ENCODE measurements at regions not wholly inside any gene's neighbourhood (a gene's known extent, or its start where the extent isn't known, plus 50 kb on each side); places are given as distances from the start of the nearest gene placed in this dataset.

DNA sequence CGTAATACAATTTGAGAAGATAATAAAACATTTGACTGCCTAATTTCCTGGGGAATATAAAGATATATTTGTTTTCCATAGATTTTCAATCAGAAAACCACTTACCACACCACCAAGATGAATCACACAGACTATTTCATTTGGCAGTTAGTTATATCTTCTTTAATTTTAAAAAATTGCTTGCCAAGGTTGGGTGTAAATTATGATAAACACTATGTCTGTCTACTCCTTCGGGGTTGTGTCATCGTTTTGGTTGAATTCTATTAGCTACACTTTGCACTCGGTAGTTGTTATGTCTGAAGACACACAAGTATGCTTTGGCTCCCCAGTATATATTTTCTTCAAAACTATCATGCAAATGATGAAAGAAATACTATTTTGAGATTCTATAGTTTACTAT, 594.8 kb upstream of the SEMA3D start:
- Histone ChIP-seq H3K4me3 (ENCODE audit: low read depth, low read length) (no peak overlapping the region), H3K27me3 (ENCODE audit: insufficient read depth, low read depth, severe bottlenecking) (no peaks in the 10 kb centered on the region), H3K36me3 (no peaks in the 10 kb centered on the region), H3K27ac (no peak overlapping the region), H3K9me3 (ENCODE audit: severe bottlenecking) (no peaks in the 10 kb centered on the region)
- DNase-seq, result no peak
- TF ChIP-seq, protein P1, sequence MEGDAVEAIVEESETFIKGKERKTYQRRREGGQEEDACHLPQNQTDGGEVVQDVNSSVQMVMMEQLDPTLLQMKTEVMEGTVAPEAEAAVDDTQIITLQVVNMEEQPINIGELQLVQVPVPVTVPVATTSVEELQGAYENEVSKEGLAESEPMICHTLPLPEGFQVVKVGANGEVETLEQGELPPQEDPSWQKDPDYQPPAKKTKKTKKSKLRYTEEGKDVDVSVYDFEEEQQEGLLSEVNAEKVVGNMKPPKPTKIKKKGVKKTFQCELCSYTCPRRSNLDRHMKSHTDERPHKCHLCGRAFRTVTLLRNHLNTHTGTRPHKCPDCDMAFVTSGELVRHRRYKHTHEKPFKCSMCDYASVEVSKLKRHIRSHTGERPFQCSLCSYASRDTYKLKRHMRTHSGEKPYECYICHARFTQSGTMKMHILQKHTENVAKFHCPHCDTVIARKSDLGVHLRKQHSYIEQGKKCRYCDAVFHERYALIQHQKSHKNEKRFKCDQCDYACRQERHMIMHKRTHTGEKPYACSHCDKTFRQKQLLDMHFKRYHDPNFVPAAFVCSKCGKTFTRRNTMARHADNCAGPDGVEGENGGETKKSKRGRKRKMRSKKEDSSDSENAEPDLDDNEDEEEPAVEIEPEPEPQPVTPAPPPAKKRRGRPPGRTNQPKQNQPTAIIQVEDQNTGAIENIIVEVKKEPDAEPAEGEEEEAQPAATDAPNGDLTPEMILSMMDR (IDR thresholded peaks at IDR 0.05; ENCODE audit: low read depth, low read length), result no peak

DNA sequence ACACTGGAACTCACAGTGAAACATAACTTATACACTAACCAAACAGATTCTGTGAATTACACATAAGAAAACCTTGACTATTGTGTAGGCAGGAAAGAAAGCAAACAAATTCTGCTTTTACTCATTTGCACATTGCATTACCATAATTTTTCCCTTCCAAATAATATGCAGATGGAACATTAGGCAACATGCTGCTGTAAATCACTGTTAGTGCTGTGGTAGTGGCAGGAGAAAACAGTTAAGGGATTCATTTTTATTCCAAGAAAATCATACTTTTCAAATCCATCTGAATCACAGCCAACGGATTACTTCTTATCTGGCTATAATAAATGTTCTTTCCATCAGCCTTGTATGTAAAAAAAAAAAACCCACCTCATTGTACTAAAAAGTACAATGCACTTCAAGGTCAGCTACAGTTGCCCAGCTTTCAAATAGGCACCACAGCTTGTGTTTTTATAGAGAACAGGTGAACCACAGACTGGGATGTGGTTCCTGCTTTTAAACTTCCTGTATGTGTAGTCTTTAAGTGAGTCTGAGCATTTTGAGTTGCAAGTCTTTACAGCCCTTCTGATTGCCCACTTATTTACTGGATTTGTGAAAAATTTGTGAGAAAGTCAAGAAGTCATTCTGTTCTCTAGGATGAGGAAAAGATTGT, 590.0 kb upstream of the SEMA3D start:
- TF ChIP-seq, protein P1 (IDR thresholded peaks at IDR 0.05; ENCODE audit: low read depth, low read length), result no peak
- H3K27ac ChIP-seq, result no peak overlapping the region
- no peaks in the 10 kb centered on the region for H3K36me3 ChIP-seq
- H3K9me3 ChIP-seq (ENCODE audit: severe bottlenecking), result no peaks in the 10 kb centered on the region
- H3K4me3 ChIP-seq (ENCODE audit: low read depth, low read length), result no peak overlapping the region
- DNase-seq, result no peak
- H3K27me3 ChIP-seq (ENCODE audit: insufficient read depth, low read depth, severe bottlenecking), result no peaks in the 10 kb centered on the region

DNA sequence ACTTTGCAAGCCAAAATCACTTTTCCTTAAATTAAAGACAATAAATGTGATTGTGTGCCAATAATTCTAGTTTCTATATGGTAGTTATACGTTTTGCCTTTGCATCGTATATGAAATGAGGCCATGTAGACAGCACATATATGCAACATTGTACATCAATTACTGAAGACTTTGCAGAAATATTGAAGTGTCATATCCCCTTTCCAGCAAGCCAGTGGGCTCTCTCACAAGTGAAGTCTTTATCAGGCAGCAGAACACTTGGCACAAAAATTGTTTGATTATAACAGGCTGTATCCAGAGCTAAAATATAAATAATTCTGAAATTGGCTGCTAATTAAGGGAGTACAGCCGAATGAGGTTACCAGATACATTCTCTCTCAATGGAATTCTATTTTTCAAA, 588.6 kb upstream of the SEMA3D start:
- Histone ChIP-seq H3K36me3 (no peaks in the 10 kb centered on the region), H3K27me3 (ENCODE audit: insufficient read depth, low read depth, severe bottlenecking) (no peaks in the 10 kb centered on the region), H3K4me3 (ENCODE audit: low read depth, low read length) (no peak overlapping the region), H3K9me3 (ENCODE audit: severe bottlenecking) (no peaks in the 10 kb centered on the region), H3K27ac (no peak overlapping the region)
- TF ChIP-seq, protein P1 (IDR thresholded peaks at IDR 0.05; ENCODE audit: low read depth, low read length), result no peak
- no peak for DNase-seq

DNA sequence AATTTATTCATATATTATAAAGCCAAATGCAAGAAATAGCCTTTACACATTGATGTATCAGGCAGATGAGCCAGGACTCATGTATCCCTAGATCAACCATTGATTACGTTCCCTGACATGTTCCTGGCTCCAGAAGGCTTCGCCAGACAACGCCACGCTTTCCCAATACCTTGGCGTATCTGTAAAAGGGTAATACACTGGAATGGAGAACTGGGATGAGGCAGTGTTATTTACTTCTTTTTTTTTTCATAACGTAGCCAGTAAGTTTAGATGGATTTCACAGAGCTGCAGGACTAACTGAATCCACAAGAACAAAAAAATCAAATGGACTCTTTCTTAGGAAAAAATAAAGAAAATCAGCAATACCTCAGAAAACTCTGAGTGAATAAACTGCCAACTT, 588.1 kb upstream of the SEMA3D start:
- no peaks in the 10 kb centered on the region for H3K27me3 ChIP-seq (ENCODE audit: insufficient read depth, low read depth, severe bottlenecking)

DNA sequence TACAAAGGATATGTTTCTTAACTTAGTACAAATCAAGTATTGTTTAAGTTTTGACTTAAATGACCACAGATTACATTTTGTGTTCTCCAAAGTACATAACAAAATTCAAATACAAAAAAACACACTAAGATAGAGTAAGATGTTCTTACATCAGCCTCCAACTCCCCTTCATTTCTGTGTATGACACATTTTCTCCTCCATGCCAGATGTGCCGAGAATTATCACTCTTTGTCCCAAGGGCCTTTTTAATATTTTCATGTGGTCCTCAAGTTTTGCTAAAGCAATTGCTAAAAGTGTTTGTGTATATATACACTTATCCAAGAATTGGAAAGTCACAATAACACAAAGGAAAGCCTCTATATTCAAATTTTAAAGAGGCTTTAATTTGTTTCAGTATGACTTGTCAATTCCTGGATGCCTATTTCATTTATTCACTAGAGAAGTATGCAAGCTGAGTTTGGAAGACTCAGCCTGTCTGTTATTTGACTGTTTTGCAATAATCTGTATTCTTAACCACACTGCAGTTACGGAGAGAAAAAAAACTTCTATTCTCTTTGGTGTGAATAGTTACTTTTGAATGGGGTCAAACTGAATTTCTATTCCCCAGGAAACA, 586.4 kb upstream of the SEMA3D start:
- Histone ChIP-seq H3K27ac (no peak overlapping the region), H3K36me3 (no peaks in the 10 kb centered on the region), H3K4me3 (ENCODE audit: low read depth, low read length) (no peak overlapping the region), H3K27me3 (ENCODE audit: insufficient read depth, low read depth, severe bottlenecking) (no peaks in the 10 kb centered on the region), H3K9me3 (ENCODE audit: severe bottlenecking) (peaks cover 1% of the 10 kb centered on the region)
- DNase-seq, result no peak
- TF ChIP-seq, protein P1 (IDR thresholded peaks at IDR 0.05; ENCODE audit: low read depth, low read length), result no peak

More for the DNA sequence above, 588.1 kb upstream of the SEMA3D start:
- DNase-seq, result no peak
- H3K4me3 ChIP-seq (ENCODE audit: low read depth, low read length), result no peak overlapping the region
- TF ChIP-seq, protein P1 (IDR thresholded peaks at IDR 0.05; ENCODE audit: low read depth, low read length), result no peak
- no peaks in the 10 kb centered on the region for H3K9me3 ChIP-seq (ENCODE audit: severe bottlenecking)
- no peak overlapping the region for H3K27ac ChIP-seq
- no peaks in the 10 kb centered on the region for H3K36me3 ChIP-seq

DNA sequence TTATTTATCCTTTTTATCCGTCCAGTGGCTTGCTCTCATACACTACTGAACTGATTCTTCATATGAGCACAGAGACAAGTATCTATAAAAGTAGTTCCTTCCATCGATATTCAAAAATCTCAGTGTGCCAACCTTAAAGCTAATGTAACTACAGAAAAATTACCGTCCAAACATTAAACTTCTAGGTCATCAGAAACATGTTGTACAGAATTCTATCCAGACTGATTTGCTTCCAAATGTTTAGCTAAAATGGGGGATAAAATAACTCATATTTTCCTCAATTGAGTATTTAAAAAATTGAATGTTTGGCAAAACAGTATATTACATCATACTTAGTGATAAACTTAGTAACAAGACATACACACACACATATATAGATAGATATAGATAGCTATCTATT, 584.7 kb upstream of the SEMA3D start:
- no peak for DNase-seq
- Histone ChIP-seq H3K36me3 (no peaks in the 10 kb centered on the region), H3K9me3 (ENCODE audit: severe bottlenecking) (peaks cover 5% of the 10 kb centered on the region), H3K27ac (no peak overlapping the region), H3K4me3 (ENCODE audit: low read depth, low read length) (no peak overlapping the region), H3K27me3 (ENCODE audit: insufficient read depth, low read depth, severe bottlenecking) (no peaks in the 10 kb centered on the region)
- TF ChIP-seq, protein P1 (IDR thresholded peaks at IDR 0.05; ENCODE audit: low read depth, low read length), result no peak
